Activated T-helper 2 cell treated with anti-CD3 and anti-CD28 coated beads, Interferon-gamma antibody, Interleukin-2, Interleukin-4, amounts not matched to agents 10 μg/mL and 5 μg/mL and 100 μg/mL, durations not matched to agents 14 hours and 24 hours and 36 hours (primary cell): ENCODE measurements at regions not wholly inside any gene's neighbourhood (a gene's known extent, or its start where the extent isn't known, plus 50 kb on each side); places are given as distances from the start of the nearest gene placed in this dataset.

Experiments
- DNase-seq: peaks from one replicate; pipeline ENCODE4 v3.0.0; 2021; ENCODE audit warnings: low spot score
- H3K27ac Mint-ChIP-seq: one replicate; pipeline ENCODE4 v1.8.0; 2021; ENCODE audit warnings: mixed read lengths
- H3K27me3 Mint-ChIP-seq: one replicate; pipeline ENCODE4 v1.8.0; 2021; ENCODE audit warnings: low read depth, mixed read lengths
- H3K36me3 Mint-ChIP-seq: one replicate; pipeline ENCODE4 v1.8.0; 2021; ENCODE audit warnings: low read depth, mixed read lengths
- H3K4me1 Mint-ChIP-seq: one replicate; pipeline ENCODE4 v1.8.0; 2021; ENCODE audit warnings: low read depth, mixed read lengths
- H3K4me3 Mint-ChIP-seq: one replicate; pipeline ENCODE4 v1.8.0; 2021; ENCODE audit warnings: low read depth, mild to moderate bottlenecking, moderate library complexity, mixed read lengths
- H3K9me3 Mint-ChIP-seq: one replicate; pipeline ENCODE4 v1.8.0; 2021; ENCODE audit warnings: mixed read lengths
- intact Hi-C: fragments of 100-400 bp; cut with micrococcal nuclease; formaldehyde crosslinking; loops from one replicate; pipeline ENCODE4 v1.15.1; 2023

- no peaks in the 10 kb centered on the region for H3K9me3 Mint-ChIP-seq
- H3K36me3 Mint-ChIP-seq: no peaks in the 10 kb centered on the region
- DNase-seq: no peak
- no peaks in the 10 kb centered on the region for H3K27me3 Mint-ChIP-seq
- intact Hi-C loops: no loop called here
- no peak overlapping the region for H3K27ac Mint-ChIP-seq
- H3K4me3 Mint-ChIP-seq: no peak overlapping the region
- no peaks in the 10 kb centered on the region for H3K4me1 Mint-ChIP-seq
Measured at GRCh38 chr18:37734406-37734805, 168.8 kb upstream of the CELF4 start.

GRCh38 chr18:37729716-37730115 lies 164.1 kb upstream of the CELF4 start:
- Mint-ChIP-seq H3K27me3 (no peaks in the 10 kb centered on the region), H3K27ac (no peak overlapping the region), H3K4me1 (no peaks in the 10 kb centered on the region), H3K4me3 (no peak overlapping the region), H3K9me3 (no peaks in the 10 kb centered on the region), H3K36me3 (no peaks in the 10 kb centered on the region)
- intact Hi-C loops: no loop called here
- DNase-seq: no peak

DNA sequence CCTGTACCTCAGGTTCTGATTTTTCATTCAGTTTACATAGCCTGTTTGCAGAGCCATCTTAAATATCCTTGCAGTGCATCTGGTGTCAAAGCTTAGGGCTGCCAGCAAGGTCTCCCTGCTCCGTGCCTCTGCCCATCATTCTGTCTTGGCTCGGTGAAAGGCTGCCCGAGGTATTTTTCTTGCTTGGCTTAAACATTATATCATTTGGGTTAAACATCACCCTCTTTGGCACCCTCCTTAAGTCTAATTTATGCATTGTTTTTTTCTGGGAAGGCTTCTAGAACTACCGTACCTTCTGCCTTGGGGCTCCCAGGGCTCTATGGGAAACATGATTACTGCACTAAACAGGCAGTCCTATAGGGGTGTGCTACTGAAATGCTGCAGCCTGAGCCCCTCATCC lies 158.6 kb upstream of the CELF4 start:
- Mint-ChIP-seq H3K9me3 (no peaks in the 10 kb centered on the region), H3K27ac (no peak overlapping the region), H3K36me3 (no peaks in the 10 kb centered on the region), H3K4me1 (no peaks in the 10 kb centered on the region), H3K4me3 (no peak overlapping the region), H3K27me3 (no peaks in the 10 kb centered on the region)
- DNase-seq: no peak
- intact Hi-C loops: no loop called here

DNA sequence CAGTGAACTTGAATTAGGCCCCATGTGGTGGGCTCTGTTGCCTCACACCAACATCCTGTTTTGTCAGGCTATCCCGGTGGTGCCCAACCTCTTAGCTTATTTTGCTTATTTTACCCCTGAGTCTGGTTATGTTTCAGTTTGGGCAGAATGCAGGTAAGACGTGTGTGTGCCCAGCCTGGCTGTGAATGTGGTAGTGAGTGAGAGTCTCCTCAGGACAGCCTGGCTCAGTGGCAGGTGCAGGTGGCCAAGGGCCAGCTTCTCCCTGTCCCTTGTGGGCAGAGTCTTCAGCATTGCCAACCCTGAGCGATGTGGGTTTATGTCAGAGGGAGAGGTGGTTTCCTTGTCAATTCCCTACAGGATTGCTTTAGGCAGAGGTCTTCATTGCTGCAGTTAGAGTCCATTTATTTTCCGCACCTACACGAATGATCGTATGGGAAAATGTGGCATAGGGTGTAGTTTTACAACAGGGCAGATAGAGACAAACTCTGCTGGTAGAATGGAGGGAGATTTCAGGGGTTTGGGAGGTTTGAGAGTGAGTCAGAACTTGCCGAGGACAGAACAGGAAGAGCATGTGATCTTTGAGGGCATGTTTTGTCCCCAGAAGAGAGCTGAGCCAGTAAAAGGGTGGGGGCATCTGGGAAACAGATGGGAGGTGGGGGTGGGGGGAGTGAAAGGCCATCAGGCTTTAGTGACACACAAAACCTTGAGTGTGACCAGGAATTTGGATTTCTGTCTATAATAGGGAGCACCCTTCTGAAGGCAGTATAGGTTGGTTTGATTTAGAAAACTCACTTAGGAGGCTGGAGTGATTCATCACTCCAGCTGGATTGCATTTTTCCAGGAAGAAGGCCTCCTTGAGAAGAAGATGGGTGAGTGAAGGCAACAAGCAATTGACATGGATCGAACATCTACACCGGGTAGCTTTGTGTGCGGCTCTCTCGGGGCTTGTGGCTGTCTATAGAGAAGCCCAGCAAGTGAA lies 156.2 kb upstream of the CELF4 start:
- no peaks in the 10 kb centered on the region for H3K4me1 Mint-ChIP-seq
- no peak overlapping the region for H3K4me3 Mint-ChIP-seq
- intact Hi-C loops: no loop called here
- no peaks in the 10 kb centered on the region for H3K27me3 Mint-ChIP-seq
- H3K36me3 Mint-ChIP-seq: no peaks in the 10 kb centered on the region
- no peaks in the 10 kb centered on the region for H3K9me3 Mint-ChIP-seq
- DNase-seq: no peak
- H3K27ac Mint-ChIP-seq: no peak overlapping the region

DNA sequence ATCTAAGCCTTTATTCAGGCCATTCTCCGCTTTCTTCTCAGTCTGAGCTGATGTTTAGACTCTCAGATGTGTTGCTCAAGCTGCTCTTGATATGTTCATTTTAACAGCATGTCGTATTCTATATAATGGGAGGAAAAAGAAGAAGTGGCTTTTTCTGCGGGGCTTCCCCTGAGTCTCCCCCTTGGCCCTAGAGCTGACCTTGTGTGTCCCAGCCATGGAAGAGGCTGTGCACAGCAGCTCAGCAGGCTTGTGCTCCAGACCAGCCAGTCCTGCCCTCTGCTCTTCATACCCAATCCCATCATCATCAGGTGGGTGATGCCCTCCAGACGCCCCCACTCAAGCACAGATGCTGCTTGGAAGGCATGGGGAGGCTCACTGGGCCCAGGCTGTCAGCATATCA lies 155.1 kb upstream of the CELF4 start:
- Mint-ChIP-seq H3K27ac (no peak overlapping the region), H3K4me1 (no peaks in the 10 kb centered on the region), H3K4me3 (no peak overlapping the region), H3K9me3 (no peaks in the 10 kb centered on the region), H3K27me3 (no peaks in the 10 kb centered on the region), H3K36me3 (no peaks in the 10 kb centered on the region)
- intact Hi-C loops: no loop called here
- no peak for DNase-seq

GRCh38 chr18:37717656-37718055 lies 152.1 kb upstream of the CELF4 start:
- Mint-ChIP-seq H3K4me3 (no peak overlapping the region), H3K36me3 (no peaks in the 10 kb centered on the region), H3K27ac (no peak overlapping the region), H3K27me3 (no peaks in the 10 kb centered on the region), H3K9me3 (no peaks in the 10 kb centered on the region), H3K4me1 (no peaks in the 10 kb centered on the region)
- intact Hi-C loops: no loop called here
- DNase-seq: no peak

- H3K27ac Mint-ChIP-seq: no peak overlapping the region
- H3K4me1 Mint-ChIP-seq: no peaks in the 10 kb centered on the region
- no peaks in the 10 kb centered on the region for H3K9me3 Mint-ChIP-seq
- no peak for DNase-seq
- intact Hi-C loops: no loop called here
- H3K27me3 Mint-ChIP-seq: no peaks in the 10 kb centered on the region
- no peak overlapping the region for H3K4me3 Mint-ChIP-seq
- H3K36me3 Mint-ChIP-seq: no peaks in the 10 kb centered on the region
Measured at GRCh38 chr18:37717098-37717497, 151.5 kb upstream of the CELF4 start.

DNA sequence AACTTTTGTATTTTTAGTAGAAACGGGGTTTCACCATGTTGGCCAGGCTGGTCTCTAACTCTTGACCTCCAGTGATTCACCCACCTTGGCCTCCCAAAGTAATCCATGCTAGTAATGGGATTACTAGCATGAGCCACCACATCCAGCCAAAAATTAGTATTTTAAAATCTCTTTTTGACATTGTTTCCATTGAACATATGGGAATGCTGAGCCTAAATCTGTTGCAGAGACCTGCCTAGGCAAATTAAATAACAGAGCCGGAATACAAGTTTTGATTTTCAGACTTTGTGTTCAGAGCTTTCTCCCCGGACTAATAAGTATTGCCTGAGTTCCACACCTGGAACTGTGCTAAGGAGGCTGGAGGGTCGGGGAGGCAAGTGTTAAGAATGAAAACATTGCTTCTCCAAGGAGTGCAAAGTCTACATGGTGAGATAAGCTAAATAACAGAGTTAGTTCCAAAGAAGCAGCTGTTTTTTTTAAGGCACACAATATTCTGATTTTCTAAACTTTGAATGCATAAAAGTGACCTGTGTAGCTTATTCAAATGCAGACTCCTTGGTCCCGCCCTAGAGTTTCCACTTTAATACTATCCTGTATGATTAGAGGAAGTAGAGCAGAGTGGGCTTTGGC lies 150.6 kb upstream of the CELF4 start:
- Mint-ChIP-seq H3K36me3 (no peaks in the 10 kb centered on the region), H3K27ac (no peak overlapping the region), H3K27me3 (no peaks in the 10 kb centered on the region), H3K4me3 (no peak overlapping the region), H3K9me3 (no peaks in the 10 kb centered on the region), H3K4me1 (no peaks in the 10 kb centered on the region)
- DNase-seq: no peak
- intact Hi-C loops: no loop called here

DNA sequence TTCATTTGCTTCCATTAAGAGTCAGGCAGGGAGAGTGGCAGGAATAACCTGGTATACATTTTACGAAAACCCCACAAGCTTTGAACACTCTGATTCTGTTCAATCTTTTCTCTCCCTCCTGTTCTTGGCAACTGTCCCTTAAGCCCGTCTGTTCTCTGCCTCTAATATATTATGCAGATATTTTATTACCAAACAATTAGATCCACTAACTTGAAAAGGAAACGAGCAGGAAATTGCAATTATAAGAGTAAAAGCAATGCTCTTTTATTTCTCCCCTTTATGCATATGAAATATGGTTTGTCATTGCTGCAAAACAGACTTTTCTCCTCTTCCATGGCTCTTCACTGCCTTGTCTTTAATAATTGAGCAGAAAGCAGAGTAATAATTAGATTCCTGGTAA lies 149.1 kb upstream of the CELF4 start:
- DNase-seq: no peak
- Mint-ChIP-seq H3K4me3 (no peak overlapping the region), H3K9me3 (no peaks in the 10 kb centered on the region), H3K36me3 (no peaks in the 10 kb centered on the region), H3K4me1 (no peaks in the 10 kb centered on the region), H3K27ac (no peak overlapping the region), H3K27me3 (no peaks in the 10 kb centered on the region)
- intact Hi-C loops: no loop called here

GRCh38 chr18:37712776-37713175 lies 147.2 kb upstream of the CELF4 start:
- Mint-ChIP-seq H3K27me3 (no peaks in the 10 kb centered on the region), H3K27ac (no peak overlapping the region), H3K36me3 (no peaks in the 10 kb centered on the region), H3K4me1 (no peaks in the 10 kb centered on the region), H3K4me3 (no peak overlapping the region), H3K9me3 (no peaks in the 10 kb centered on the region)
- intact Hi-C loops: no loop called here
- no peak for DNase-seq

- Mint-ChIP-seq H3K9me3 (no peaks in the 10 kb centered on the region), H3K27ac (no peak overlapping the region)
- intact Hi-C loops: no loop called here
Measured at GRCh38 chr18:37711766-37712505, 146.3 kb upstream of the CELF4 start.

DNA sequence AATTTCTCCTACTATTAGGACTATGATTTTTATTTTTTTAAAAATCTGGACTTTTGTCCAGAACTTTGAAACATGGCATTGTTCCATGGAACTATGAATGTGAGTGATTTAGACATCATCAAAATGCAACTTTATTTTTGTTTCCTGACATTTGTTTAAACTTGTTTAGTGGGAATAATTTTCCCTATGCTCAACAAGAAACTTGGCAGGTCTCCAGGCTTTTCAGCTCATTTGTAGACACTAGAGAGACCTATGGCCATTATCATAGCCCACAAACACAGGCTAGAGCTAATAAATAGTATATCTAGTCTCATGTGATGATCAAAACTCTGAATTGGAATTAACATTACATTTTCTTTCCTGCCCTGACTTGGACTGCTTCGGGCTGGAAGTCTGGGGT lies 145.1 kb upstream of the CELF4 start:
- DNase-seq: no peak
- Mint-ChIP-seq H3K4me3 (no peak overlapping the region), H3K36me3 (no peaks in the 10 kb centered on the region), H3K27ac (no peak overlapping the region), H3K4me1 (no peaks in the 10 kb centered on the region), H3K27me3 (no peaks in the 10 kb centered on the region), H3K9me3 (no peaks in the 10 kb centered on the region)
- intact Hi-C loops: no loop called here

More at GRCh38 chr18:37711766-37712505, 146.3 kb upstream of the CELF4 start:
- Mint-ChIP-seq H3K36me3 (no peaks in the 10 kb centered on the region), H3K4me1 (no peaks in the 10 kb centered on the region), H3K27me3 (no peaks in the 10 kb centered on the region), H3K4me3 (no peak overlapping the region)
- no peak for DNase-seq

- H3K27ac Mint-ChIP-seq: no peak overlapping the region
- intact Hi-C loops: no loop called here
- no peaks in the 10 kb centered on the region for H3K4me1 Mint-ChIP-seq
- H3K9me3 Mint-ChIP-seq: no peaks in the 10 kb centered on the region
- no peak for DNase-seq
- H3K4me3 Mint-ChIP-seq: no peak overlapping the region
- no peaks in the 10 kb centered on the region for H3K36me3 Mint-ChIP-seq
- H3K27me3 Mint-ChIP-seq: no peaks in the 10 kb centered on the region
Measured at GRCh38 chr18:37709740-37710139, 144.1 kb upstream of the CELF4 start.
